Keratinocyte (primary cell): ENCODE measurements at regions not wholly inside any gene's neighbourhood (a gene's known extent, or its start where the extent isn't known, plus 50 kb on each side); places are given as distances from the start of the nearest gene placed in this dataset.

Experiments
- CTCF ChIP-seq, 3 experiments: IDR thresholded peaks in 1 of 3; conservative IDR thresholded peaks in 1 of 3; optimal IDR thresholded peaks in 1 of 3; 2 replicates in 2 of 3; 3 replicates in 1 of 3; pipeline versions ENCODE3 to v1.5.1; 2011; ENCODE audit warnings: low read length in 3 of 3, mild to moderate bottlenecking in 3 of 3, moderate library complexity in 2 of 3, control low read depth in 1 of 3, inconsistent platforms in 1 of 3; ENCODE audit not compliant: insufficient read depth in 2 of 3; ENCODE audit errors: extremely low read depth in 1 of 3
- EZH2 ChIP-seq: IDR thresholded peaks from one replicate; pipeline ENCODE4 v1.6.1; 2012; ENCODE audit warnings: inconsistent platforms, mild to moderate bottlenecking, low read length, moderate library complexity

- TF ChIP-seq CTCF (optimal IDR thresholded peaks at IDR 0.05 in 1 of 3, IDR thresholded peaks at IDR 0.05 in 1 of 3, conservative IDR thresholded peaks at IDR 0.05 in 1 of 3; ENCODE audit: extremely low read depth in 1 of 3, insufficient read depth in 2 of 3, low read length in 3 of 3) (no peak), EZH2 (no peak)
Observed at GRCh38 chr9:95783426-95783975, 92.0 kb upstream of the ERCC6L2 start.
